ENCODE measurements at regions not wholly inside any gene's neighbourhood (a gene's known extent, or its start where the extent isn't known, plus 50 kb on each side); places are given as distances from the start of the nearest gene placed in this dataset.

DNA sequence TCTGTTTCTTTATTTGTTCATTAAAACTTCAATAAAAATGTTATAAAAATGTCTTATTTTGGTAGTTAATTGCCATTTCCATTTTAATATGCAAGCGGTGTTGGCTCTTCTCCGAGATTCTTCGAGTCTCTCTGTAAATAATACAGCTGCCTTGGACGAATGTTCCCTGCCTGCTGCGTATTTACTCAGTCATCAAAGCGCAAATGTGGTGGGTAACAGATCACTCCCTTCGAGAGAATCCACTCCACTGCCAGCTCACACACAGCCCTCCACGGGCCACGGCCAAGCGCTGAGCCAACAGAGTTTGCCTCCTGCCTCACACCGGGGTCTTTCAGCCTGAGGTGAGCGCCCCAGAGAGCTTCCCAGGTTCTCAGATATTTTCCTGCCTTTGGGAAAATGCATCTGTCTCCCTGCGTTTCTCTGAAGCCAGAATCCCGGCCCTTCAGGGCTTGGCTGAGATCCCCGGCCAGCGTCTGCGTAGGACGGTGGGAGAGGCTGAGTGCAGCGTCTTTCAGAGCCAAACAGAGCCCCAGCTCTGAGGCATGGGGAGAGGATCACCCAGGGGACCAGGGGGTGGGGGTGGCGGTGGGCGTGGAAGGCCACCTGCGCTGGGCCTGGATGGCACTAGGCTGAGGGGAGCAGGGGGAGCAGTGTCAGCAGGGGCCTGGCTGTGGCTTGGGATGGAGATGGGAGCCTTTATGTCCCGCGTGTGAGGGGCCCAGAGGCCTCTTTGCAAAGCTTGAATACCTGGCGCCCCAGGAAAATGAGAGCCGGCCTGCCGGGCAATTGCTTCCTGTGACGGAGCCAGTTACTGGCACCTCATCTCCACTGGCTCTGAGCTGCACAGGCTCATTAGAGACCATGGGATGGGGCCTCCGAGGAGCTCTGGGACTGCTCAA lies 248.7 kb downstream of the RBFOX3 start:
- Histone ChIP-seq H3K9ac (ENCODE audit: insufficient read depth, low read depth, low read length) (no peak overlapping the region), H4K20me1 (ENCODE audit: insufficient read depth, low read length) (peaks cover 2% of the 10 kb centered on the region; the same call in 1 of the 2 replicates), H2AFZ (ENCODE audit: low read length) (no peak overlapping the region), H3K4me2 (ENCODE audit: low read depth, low read length) (no peak overlapping the region), H3K79me2 (ENCODE audit: insufficient read depth, low read length) (no peaks in the 10 kb centered on the region), H3K4me3 (replicated peaks in 1 of 3; ENCODE audit: insufficient read depth in 1 of 3, low read depth in 2 of 3, low read length in 3 of 3) (no peak overlapping the region), H3K36me3 (replicated peaks in 1 of 2; ENCODE audit: control insufficient read depth in 1 of 2, insufficient read depth in 2 of 2, low read length in 2 of 2) (no peaks in the 10 kb centered on the region), H3K27ac (ENCODE audit: extremely low read length, insufficient read depth, low read length) (no peak overlapping the region), H3K27me3 (ENCODE audit: control insufficient read depth in 1 of 2, insufficient read depth in 2 of 2, low read length in 2 of 2) (peaks cover 19 to 78% of the 10 kb centered on the region in 2 experiments), H3K4me1 (ENCODE audit: insufficient read depth, low read length) (no peaks in the 10 kb centered on the region), H3K9me3 (ENCODE audit: low read length) (no peaks in the 10 kb centered on the region)
- in situ Hi-C loops (cut with HindIII; ENCODE audit: extremely low pct_ligation_motif_present, low pct_unique_long_range_greater_than_20kb) = no loop called here
- no TSS peak for BruUV-seq (replicated peaks)
- POLR2A ChIA-PET = no interaction called here
- DNase-seq (ENCODE audit: low spot score) (no peak), ATAC-seq (no peak), FAIRE-seq (no peak)
- intact Hi-C loops (cut with micrococcal nuclease; ENCODE audit: unreplicated experiment) = no loop called here
- WGBS (ENCODE audit: low lambda C conversion rate) = 4% methylated on average over 23 of the region's 29 CpGs
- TF ChIP-seq HDAC6 (IDR thresholded peaks at IDR 0.05; ENCODE audit: low read depth, low read length) (no peak), ZBTB20 (CRISPR knock-in tag; IDR thresholded peaks at IDR 0.05; ENCODE audit: borderline replicate concordance, low read depth) (no peak), ZNF891 (CRISPR knock-in tag; IDR thresholded peaks at IDR 0.05) (no peak), ZNF816 (CRISPR knock-in tag; IDR thresholded peaks at IDR 0.05; ENCODE audit: borderline replicate concordance) (no peak), PAWR (CRISPR knock-in tag; IDR thresholded peaks at IDR 0.05; ENCODE audit: borderline replicate concordance) (no peak), TCF7 (IDR thresholded peaks at IDR 0.05; ENCODE audit: low read depth) (no peak), POLR2A (IDR thresholded peaks at IDR 0.05; ENCODE audit: insufficient read depth in 1 of 2, low read depth in 2 of 2, low read length in 2 of 2) (no peak), TMF1 (CRISPR knock-in tag; IDR thresholded peaks at IDR 0.05; ENCODE audit: low read depth) (no peak)
- CTCF ChIA-PET (ENCODE audit: low intra/inter-chr PET ratio, low total read pairs) = no interaction called here

DNA sequence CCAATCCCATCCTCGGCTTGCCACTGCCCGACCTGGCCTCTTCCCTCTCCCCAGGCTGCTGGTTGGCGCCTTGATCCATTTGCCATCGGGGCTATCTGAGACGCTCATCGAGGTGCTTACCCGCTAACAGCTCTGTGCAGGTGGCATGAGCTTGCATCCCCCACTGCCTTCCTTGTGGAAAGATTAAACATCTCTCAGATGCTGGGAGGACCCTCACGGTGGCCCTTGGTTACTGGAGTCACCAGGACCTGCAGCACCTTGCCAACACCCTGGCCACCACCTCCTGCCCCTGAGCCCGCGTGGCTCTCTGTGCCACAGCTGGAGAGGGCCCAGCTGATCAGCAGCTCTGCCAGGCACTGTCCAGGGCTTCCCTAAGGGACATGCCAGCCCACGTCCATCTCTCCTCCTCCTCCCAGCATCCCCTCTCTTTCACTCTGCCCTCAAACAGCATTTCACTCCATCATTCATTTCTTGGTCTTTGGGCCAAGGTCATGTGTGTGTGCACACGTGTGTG lies 249.6 kb downstream of the RBFOX3 start:
- no peak overlapping the region for H3K4me2 ChIP-seq (ENCODE audit: low read depth, low read length)
- H2AFZ ChIP-seq (ENCODE audit: low read length) = no peak overlapping the region
- H3K79me2 ChIP-seq (ENCODE audit: insufficient read depth, low read length) = no peaks in the 10 kb centered on the region
- H4K20me1 ChIP-seq (ENCODE audit: insufficient read depth, low read length) = peaks cover 2% of the 10 kb centered on the region; the same call in 1 of the 2 replicates
- H3K4me1 ChIP-seq (ENCODE audit: insufficient read depth, low read length) = no peaks in the 10 kb centered on the region
- WGBS (ENCODE audit: low lambda C conversion rate) = 2% methylated on average over 10 of the region's 12 CpGs
- no peak for FAIRE-seq
- TF ChIP-seq MBD4 (IDR thresholded peaks at IDR 0.05; ENCODE audit: borderline replicate concordance, low read length) (no peak), PCBP1 (IDR thresholded peaks at IDR 0.05; ENCODE audit: borderline replicate concordance, low read depth, low read length) (no peak), ZNF224 (CRISPR knock-in tag; IDR thresholded peaks at IDR 0.05) (no peak), STAG1 (CRISPR knock-in tag; IDR thresholded peaks at IDR 0.05) (no peak), MAZ (IDR thresholded peaks at IDR 0.05; ENCODE audit: borderline replicate concordance, low read depth, low read length) (no peak), MAZ (CRISPR knock-in tag; IDR thresholded peaks at IDR 0.05; ENCODE audit: low read depth) (no peak)
- ChIA-PET CTCF (ENCODE audit: low intra/inter-chr PET ratio, low total read pairs) (no interaction called here), POLR2A (no interaction called here)
- H3K27me3 ChIP-seq (ENCODE audit: control insufficient read depth in 1 of 2, insufficient read depth in 2 of 2, low read length in 2 of 2) = peaks cover 17 to 79% of the 10 kb centered on the region in 2 experiments
- intact Hi-C loops (cut with micrococcal nuclease; ENCODE audit: unreplicated experiment) = no loop called here
- H3K9me3 ChIP-seq (ENCODE audit: low read length) = no peaks in the 10 kb centered on the region
- no peak overlapping the region for H3K4me3 ChIP-seq (replicated peaks in 1 of 3; ENCODE audit: insufficient read depth in 1 of 3, low read depth in 2 of 3, low read length in 3 of 3)
- in situ Hi-C loops (cut with HindIII; ENCODE audit: extremely low pct_ligation_motif_present, low pct_unique_long_range_greater_than_20kb) = no loop called here
- ATAC-seq = no peak
- H3K9ac ChIP-seq (ENCODE audit: insufficient read depth, low read depth, low read length) = no peak overlapping the region
- no peaks in the 10 kb centered on the region for H3K36me3 ChIP-seq (replicated peaks in 1 of 2; ENCODE audit: control insufficient read depth in 1 of 2, insufficient read depth in 2 of 2, low read length in 2 of 2)
- H3K27ac ChIP-seq (ENCODE audit: extremely low read length, insufficient read depth, low read length) = no peak overlapping the region
- DNase-seq (ENCODE audit: low spot score) = no peak
- no TSS peak for BruUV-seq (replicated peaks)

All from HepG2 (cell line).